HT-29 (cell line): ENCODE measurements at regions not wholly inside any gene's neighbourhood (a gene's known extent, or its start where the extent isn't known, plus 50 kb on each side); places are given as distances from the start of the nearest gene placed in this dataset.

Experiments used
- DNase-seq: peaks from one replicate; pipeline ENCODE4 v3.0.0-alpha.2; 2015; ENCODE audit warnings: low spot score

GRCh38 chrX:34999702-35000101 lies 57.1 kb downstream of the FAM47B start:
- no peak for DNase-seq

GRCh38 chrX:35006361-35006760 lies 63.8 kb downstream of the FAM47B start:
- no peak for DNase-seq

GRCh38 chrX:35015621-35016020 lies 73.0 kb downstream of the FAM47B start:
- no peak for DNase-seq

- no peak for DNase-seq
These were observed 73.5 kb downstream of the FAM47B start for GRCh38 chrX:35016051-35016450.

GRCh38 chrX:35017284-35017683 lies 74.7 kb downstream of the FAM47B start:
- DNase-seq, result no peak

- DNase-seq, result no peak
These were observed 81.1 kb downstream of the FAM47B start for GRCh38 chrX:35023683-35024082.

DNA sequence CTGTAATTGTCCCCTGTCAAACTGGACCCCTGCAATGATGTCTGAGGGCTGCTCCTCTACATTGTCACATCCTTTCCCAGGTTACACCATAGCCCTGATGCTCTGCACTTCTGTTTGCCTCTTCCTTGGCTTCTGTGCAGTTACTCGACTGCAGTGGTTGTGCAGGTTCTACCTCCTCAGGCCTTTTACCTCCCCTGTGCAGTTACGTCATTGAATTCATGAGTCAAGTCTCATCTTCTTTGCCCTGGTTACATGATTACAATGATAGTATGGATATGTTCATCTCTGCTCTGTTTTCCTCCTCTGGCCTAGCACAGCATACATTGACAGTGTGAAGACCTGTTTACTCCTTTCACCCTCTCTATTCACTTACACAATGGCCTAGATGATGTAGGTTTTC lies 83.2 kb downstream of the FAM47B start:
- no peak for DNase-seq

DNA sequence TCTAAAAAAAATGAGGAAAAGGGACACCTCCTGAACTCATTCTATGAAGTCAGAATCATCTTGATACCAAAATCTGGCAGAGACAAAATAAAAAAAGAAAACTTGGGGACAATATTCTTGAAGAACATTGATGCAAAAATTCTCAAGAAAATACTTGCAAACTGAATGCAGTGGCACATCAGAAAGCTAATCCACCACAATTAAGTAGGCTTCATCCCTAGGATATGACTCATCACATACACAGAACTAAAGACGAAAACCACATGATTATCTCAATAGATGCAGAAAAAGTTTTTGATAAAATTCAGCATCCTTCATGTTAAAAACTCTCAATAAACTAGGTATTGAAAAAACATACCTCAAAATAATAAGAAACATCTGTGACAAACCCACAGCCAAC lies 98.3 kb downstream of the FAM47B start:
- no peak for DNase-seq

DNA sequence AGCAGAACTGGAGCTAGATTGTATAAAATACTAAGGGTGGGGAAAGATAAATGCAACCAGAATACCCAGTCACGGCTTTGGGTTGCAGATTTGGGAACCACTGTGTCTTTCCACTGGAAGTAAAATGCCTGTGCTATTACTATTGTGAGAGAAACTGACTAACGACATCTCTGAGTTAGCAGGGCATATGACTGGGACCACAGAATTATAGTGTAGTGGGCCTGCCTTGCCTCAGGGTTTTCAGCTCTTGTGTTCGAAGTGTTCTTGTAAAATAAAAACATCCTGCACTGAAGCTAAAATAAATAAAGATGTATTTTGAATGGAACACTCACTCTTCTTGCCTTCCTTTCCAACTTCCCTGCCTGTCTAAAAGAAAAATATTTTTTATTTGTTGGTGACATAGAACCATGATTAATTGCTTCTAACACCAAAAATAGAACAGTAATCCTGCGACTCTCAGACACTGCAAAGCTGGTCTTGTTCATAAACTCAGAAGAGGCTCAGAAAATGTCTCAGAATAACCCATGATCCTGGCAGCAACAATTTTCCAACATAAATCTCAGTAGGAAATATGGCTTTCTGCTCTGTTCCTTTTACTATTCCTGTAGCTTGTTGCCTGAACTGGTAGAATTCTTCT lies 104.2 kb downstream of the FAM47B start:
- no peak for DNase-seq

GRCh38 chrX:35076061-35076460 lies 133.5 kb downstream of the FAM47B start:
- DNase-seq, result peak; percentile 6

- no peak for DNase-seq
These were observed 148.2 kb downstream of the FAM47B start for GRCh38 chrX:35090801-35091200.

GRCh38 chrX:35098419-35098818 lies 155.8 kb downstream of the FAM47B start:
- peak; percentile 7 for DNase-seq

- no peak for DNase-seq
These were observed 159.3 kb downstream of the FAM47B start for GRCh38 chrX:35101901-35102300.

- DNase-seq, result no peak
These were observed 162.0 kb downstream of the FAM47B start for GRCh38 chrX:35104626-35105025.

DNA sequence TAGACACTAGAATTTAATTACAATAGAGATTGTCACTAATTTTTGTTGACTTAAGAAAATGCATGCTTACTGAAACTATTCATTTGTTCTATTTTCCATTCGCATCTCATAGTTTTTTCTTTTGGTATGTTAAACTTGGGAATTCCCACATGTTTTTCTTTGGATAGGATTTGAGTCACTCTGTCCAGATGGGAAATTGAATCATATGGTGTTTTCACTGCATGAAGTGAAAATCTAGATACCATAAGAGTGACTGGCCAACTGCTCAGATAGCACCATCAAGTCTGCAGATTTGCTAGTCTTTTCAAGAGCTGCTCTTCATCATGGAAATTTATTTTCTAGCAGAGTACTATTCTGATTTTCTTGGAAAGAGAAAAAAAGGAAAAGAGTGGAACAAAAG lies 172.6 kb downstream of the FAM47B start:
- DNase-seq, result no peak

GRCh38 chrX:35122756-35123155 lies 180.2 kb downstream of the FAM47B start:
- no peak for DNase-seq

DNA sequence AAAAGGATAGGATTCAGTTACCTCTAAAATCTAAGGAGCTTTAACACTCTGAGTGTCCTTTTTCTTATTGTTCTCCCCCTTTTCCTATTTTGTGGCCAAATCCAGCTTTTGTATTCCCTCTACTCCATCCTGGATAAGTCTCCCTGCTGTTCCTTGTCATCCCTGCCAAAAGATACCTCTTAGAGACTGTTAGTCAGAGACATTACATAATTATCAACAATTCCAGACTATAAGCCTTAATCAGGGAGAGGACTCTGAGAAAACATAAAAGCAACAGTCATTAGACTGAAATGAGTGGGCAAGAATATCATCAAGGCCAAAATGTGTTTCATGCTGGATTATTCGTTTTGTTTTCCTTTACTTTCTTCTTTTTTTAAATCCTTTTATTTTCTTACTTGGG lies 206.9 kb downstream of the FAM47B start:
- no peak for DNase-seq

GRCh38 chrX:35150052-35150451 lies 207.5 kb downstream of the FAM47B start:
- no peak for DNase-seq

DNA sequence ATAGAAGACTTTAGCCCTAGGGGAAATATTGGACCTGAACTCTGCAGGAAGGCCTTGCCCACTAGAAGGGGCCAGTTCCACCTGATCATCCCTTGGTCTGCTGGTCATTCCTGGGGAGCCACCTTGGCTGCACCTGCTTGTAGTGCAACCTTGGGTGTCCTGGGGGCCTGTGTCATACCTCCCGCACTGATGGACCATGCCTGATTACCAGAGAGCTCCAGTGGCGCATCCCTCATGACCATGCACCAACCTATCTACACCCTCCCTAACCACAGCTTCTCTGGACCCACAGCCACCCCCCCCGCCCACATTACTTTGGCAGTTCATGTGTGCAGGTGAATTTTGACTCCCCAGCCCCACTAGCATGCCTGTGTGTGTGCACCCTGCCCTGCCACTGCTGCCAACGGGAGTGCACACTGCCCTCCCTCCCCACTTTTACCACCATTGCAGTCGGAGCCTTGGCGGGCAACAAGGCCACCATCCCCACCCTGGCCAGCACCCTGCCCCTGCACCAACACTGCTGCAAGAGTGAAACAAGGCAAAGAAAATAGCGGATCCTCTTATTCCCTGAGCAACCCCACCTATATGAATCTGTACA lies 208.1 kb downstream of the FAM47B start:
- DNase-seq, result no peak

DNA sequence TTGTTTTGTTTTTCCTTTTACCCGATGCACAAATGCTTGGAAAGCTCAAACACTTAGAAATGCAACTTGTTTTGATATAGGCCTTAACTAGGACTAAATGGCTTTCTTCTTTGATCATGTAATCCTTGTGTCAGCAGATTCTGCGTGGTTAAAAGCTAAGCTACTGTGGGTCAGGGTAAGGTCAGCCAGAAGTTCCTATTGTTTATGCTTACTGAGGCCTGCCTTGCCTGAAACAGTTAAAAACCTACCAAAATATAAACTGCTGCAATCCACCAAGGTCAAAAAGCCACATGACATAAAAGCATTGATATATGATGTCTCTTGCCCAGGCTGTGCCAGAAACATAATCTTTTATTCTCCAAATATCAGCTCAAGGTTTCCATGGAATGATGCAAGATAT lies 223.4 kb downstream of the FAM47B start:
- DNase-seq, result no peak
